Fibroblast of skin of left biceps (primary cell): ENCODE measurements at regions not wholly inside any gene's neighbourhood (a gene's known extent, or its start where the extent isn't known, plus 50 kb on each side); places are given as distances from the start of the nearest gene placed in this dataset.

Source experiments
- DNase-seq, 2 experiments: peaks; one replicate each; pipeline ENCODE4 v3.0.0-alpha.2; 2013; ENCODE audit warnings: low read depth in 2 of 2

GRCh38 chr3:34239875-34240274, 441.4 kb downstream of the PDCD6IP start:
- DNase-seq = no peak

GRCh38 chr3:34247401-34247800, 449.0 kb downstream of the PDCD6IP start:
- no peak for DNase-seq

GRCh38 chr3:34248352-34248751, 449.9 kb downstream of the PDCD6IP start:
- no peak for DNase-seq

- no peak for DNase-seq
Measured at GRCh38 chr3:34254285-34254684, 455.9 kb downstream of the PDCD6IP start.

DNA sequence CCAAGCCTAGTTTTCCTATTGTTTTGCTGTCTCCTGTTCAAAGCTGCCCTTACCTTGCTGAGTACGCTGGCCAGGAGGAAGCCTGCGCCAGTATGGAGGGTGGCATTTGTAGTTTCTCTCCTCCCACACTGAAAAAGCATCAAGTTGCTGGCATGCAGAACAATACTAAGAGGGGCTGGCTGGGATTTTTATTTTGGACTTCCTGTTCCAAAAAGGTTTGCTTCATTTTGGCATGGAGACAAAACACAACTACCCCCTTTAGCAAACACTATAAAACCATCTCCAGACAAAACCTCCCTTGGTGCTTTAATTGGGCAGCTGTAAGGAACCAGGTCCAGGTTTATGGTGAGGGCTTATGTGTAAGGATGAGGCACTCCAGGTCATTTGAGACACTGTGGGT, 457.6 kb downstream of the PDCD6IP start:
- DNase-seq = no peak

DNA sequence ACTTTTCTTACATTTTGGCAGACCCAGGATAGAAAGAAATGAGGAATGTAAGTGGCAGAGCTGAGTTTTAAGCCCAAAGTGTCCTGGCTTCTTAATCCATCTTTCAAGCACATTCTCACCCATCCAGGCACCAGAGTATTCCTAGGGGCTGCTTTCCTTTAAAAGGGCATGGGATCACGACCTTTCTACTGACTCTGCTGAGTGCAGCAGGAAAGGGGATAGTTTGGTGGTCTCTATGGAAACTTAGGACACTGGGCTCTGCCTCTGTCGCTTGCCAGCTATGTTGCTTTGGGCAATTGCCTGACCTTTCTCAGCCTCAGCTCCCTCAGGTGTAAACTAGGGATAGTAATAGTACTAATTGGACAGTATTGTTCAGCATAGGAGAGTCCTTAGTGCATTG, 458.4 kb downstream of the PDCD6IP start:
- no peak for DNase-seq

- DNase-seq = no peak
Measured at GRCh38 chr3:34258271-34258998, 460.0 kb downstream of the PDCD6IP start.

DNA sequence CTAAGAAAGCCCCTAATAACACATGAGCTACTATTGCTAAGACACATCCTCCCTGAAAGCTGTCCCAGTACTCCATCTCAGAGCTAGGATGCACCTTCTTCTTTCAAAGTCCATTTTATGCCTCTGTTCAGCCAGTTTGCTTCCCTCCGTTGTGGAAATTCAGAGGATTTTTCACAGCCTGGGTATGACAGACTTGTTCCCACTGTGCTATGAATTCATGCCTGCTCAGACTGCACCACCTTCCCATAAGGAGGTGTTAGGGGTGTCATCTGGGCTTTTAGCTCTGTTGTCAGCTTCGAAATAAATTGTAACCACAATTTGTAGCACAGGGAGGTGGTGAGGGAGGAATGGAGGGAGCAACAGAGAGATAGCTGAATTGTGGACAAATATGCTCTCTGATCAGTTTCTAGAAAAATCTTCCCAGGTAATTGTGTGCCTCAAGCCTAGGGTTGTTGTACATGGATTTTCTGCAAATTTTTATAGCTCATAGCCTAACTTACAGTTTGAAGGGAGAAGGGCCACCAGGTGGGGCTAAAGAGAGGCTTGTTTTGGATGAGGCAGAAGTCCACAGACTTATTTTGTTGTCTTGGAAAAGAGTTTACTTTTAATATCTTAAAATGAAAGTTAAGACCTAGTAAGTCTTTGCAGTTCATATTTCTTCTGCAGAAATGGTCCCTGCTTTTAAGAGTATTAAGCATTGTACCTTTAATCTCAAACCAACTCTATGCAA, 462.0 kb downstream of the PDCD6IP start:
- peak in 1 of 2 experiments; percentile 21 for DNase-seq

GRCh38 chr3:34261001-34261385, 462.6 kb downstream of the PDCD6IP start:
- DNase-seq = peak in 1 of 2 experiments; percentile 11

GRCh38 chr3:34263101-34263621, 464.7 kb downstream of the PDCD6IP start:
- no peak for DNase-seq

DNA sequence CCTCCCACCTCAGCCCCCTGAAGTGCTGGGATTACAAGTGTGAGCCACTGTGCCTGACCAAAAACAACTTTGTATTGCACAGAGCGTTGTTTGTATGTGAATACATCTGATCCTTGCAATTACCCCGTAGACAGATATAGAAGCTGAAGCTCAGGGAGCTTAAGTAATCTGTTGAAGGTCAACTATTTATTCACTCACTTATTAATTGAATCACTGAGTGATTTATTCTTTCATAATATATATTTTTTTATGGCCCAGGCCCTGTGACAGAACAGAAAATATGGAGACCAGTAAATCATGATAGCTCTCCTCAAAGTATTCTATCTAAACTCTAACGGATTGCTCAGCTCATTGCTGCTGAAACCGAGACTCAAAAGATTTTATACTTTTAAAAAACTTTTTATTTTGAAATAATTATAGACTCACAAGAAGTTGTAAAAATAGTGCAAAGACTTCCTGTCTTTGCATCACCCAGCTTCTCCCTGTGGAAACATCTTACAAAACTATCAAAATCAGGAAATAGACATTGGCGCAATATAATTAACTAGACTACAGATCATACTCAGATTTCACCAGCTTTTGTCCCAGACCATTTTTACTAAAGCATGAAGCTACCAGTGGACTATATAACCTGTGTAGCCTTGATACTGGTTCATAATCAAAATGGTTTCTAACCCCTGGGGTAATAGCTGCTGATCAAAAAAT, 466.1 kb downstream of the PDCD6IP start:
- no peak for DNase-seq

- DNase-seq = no peak
Measured at GRCh38 chr3:34267088-34267487, 468.7 kb downstream of the PDCD6IP start.

- DNase-seq = no peak
Measured at GRCh38 chr3:34268032-34268709, 469.7 kb downstream of the PDCD6IP start.

DNA sequence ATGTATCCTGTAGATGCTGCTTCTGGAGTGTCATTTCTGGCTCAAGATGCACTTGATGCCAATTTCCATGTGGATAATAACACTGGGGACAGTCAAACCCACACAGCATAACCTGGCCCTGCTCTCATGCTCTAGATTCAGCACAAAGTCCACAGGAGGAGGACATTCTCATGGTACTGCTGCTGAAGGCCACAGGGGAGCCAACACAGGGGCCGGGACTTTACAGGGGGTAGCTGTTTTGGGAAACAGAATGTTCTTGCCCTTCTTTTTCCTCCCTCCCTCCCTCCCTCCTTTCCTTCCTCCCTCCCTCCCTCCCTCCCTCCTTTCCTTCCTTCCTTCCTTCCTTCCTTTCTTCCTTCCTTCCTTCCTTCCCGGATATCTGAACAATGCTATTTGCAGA, 477.4 kb downstream of the PDCD6IP start:
- DNase-seq = no peak

- no peak for DNase-seq
Measured at GRCh38 chr3:34276342-34276741, 477.9 kb downstream of the PDCD6IP start.

DNA sequence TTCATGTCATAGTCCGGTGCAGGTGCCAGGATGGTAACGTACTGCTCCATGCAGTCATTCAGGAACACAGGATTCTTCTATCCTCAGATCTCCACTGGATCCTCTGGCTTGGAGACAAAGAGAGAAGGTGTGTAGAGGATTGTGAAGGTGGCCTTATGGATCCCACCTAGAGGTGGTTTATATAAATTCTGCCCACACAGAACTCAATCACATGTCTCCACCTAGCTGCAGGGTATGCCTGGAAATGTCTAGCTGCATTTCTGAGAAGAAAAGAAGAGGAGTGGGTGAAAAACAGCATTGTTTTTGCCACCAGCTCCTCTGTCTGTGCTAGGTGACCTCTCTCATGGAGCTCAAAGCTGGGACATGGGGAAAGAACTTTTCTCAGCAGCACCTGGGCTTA, 478.7 kb downstream of the PDCD6IP start:
- DNase-seq = no peak

DNA sequence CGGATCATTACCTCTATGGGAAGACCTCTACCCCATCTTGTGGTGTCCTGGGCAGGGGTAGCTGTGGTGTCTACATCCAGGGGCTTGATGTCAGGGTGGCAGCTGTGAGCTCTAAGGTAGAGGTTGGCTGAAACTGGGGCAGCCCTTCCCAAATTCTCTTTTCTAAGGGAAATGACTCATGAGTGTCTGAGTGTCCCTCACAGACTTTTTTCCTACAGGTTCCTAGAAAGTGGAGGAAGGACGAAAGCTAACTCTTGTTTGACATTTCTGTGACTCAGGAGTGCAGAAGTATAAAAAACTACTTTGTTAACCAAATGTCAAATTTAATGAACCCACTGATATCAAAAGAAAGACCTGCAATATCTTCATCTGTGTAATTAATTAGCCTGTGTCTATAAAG, 481.5 kb downstream of the PDCD6IP start:
- DNase-seq = no peak

GRCh38 chr3:34283751-34284150, 485.3 kb downstream of the PDCD6IP start:
- DNase-seq = no peak

DNA sequence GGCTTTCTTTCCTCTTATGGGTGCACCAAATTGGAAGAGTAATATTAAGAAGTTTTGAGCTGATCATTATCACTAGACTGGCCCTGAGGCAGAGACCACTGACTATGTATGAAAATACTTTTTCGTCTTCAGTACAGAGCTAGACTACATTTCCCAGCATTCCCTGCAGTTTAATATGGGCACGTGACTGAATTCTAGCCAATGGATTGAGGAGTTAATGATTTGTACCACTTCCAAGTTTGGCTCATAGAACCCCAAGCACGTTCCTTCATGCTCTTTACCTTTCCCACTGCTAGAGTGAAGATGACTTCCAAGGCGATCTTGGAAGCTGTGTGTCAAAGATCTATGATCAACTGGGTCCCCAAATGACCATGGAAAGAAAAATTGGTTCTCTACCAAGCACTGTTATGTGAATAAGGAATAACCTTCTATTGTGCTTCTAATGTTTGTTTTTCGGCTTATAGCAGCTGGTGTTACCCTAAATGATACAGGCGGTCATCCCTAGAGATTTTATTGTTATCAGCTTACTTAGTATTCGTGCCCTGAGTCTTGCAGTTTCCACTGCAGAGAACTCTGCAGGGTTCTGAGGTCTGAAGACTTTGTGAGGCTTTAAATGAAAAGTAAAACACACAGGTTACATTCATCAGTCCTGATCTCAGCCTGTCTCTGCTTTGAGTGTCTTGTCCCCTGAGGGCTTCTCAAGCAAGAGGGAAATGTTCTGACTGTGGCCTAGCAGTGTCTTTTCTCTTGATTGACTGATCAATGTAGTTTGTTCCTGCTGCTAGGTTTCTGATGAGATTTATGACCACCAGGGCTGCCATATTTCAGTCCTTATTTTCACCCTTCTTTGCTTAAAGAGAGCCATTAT, 486.8 kb downstream of the PDCD6IP start:
- DNase-seq = no peak

DNA sequence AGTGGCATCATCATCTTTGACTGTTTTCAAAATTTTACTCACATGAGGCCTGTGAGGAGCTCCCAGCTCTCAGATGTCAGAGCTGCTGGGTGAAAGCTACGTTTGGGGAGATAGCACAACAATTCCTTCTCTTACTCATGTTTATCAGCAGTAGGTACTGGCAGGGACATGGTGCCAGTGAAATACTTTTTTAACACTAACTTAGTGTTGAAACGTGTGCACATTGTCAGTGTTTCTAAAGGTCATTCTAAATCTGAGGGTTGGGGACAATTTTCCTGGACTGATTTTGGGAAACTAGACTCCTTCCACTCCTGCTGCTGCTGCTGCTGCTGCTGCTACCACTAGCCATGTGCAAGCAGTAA, 487.4 kb downstream of the PDCD6IP start:
- no peak for DNase-seq
